ENCODE measurements at regions not wholly inside any gene's neighbourhood (a gene's known extent, or its start where the extent isn't known, plus 50 kb on each side); places are given as distances from the start of the nearest gene placed in this dataset.

GRCh38 chr6:97915537-97915936 is 632.5 kb upstream of the MMS22L start:
- no peaks in the 10 kb centered on the region for H3K4me1 ChIP-seq (ENCODE audit: control insufficient read depth, insufficient read depth, low read length)
- intact Hi-C loops (cut with micrococcal nuclease): no loop called here
- no peaks in the 10 kb centered on the region for H3K4me1 Mint-ChIP-seq
- no peak overlapping the region for H3K4me3 Mint-ChIP-seq
- H3K9me3 Mint-ChIP-seq: peaks cover 5 to 12% of the 10 kb centered on the region in 2 donors
- no peak overlapping the region for H3K27ac Mint-ChIP-seq
- no peaks in the 10 kb centered on the region for H3K27me3 Mint-ChIP-seq (ENCODE audit: low read depth in 2 of 2)
- ATAC-seq (no peak), DNase-seq (no peak)
- no peak overlapping the region for H3K4me3 ChIP-seq (ENCODE audit: low read length)
- H3K36me3 Mint-ChIP-seq: no peaks in the 10 kb centered on the region
- H3K9me3 ChIP-seq (ENCODE audit: control insufficient read depth, insufficient read depth, low read length): peaks cover under 1% of the 10 kb centered on the region
- H3K36me3 ChIP-seq (ENCODE audit: control insufficient read depth, insufficient read depth, low read length): no peaks in the 10 kb centered on the region
- no peaks in the 10 kb centered on the region for H3K27me3 ChIP-seq (ENCODE audit: control insufficient read depth, insufficient read depth, low read length)
- 61% methylated on average over 2 of the region's 2 CpGs for WGBS (ENCODE audit: insufficient coverage)
- no peak for TF ChIP-seq CTCF (IDR thresholded peaks at IDR 0.05)
- no peak overlapping the region for H3K27ac ChIP-seq (ENCODE audit: low read length)

- Mint-ChIP-seq H3K36me3 (no peaks in the 10 kb centered on the region), H3K27ac (no peak overlapping the region), H3K4me3 (no peak overlapping the region), H3K27me3 (ENCODE audit: low read depth in 2 of 2) (no peaks in the 10 kb centered on the region), H3K9me3 (peaks cover 2 to 8% of the 10 kb centered on the region in 2 donors), H3K4me1 (no peaks in the 10 kb centered on the region)
- intact Hi-C loops (cut with micrococcal nuclease): no loop called here
- H3K27ac ChIP-seq (ENCODE audit: low read length): no peak overlapping the region
- WGBS (ENCODE audit: insufficient coverage): 92% methylated on average over 1 of the region's 1 CpG
- no peak for TF ChIP-seq CTCF (IDR thresholded peaks at IDR 0.05)
- no peaks in the 10 kb centered on the region for H3K4me1 ChIP-seq (ENCODE audit: control insufficient read depth, insufficient read depth, low read length)
- ATAC-seq (no peak), DNase-seq (no peak)
- H3K4me3 ChIP-seq (ENCODE audit: low read length): no peak overlapping the region
- H3K9me3 ChIP-seq (ENCODE audit: control insufficient read depth, insufficient read depth, low read length): no peaks in the 10 kb centered on the region
- no peaks in the 10 kb centered on the region for H3K27me3 ChIP-seq (ENCODE audit: control insufficient read depth, insufficient read depth, low read length)
- no peaks in the 10 kb centered on the region for H3K36me3 ChIP-seq (ENCODE audit: control insufficient read depth, insufficient read depth, low read length)
These were observed 634.4 kb upstream of the MMS22L start for GRCh38 chr6:97917369-97917768.

- DNase-seq (no peak), ATAC-seq (no peak)
- 75% methylated on average over 2 of the region's 3 CpGs for WGBS (ENCODE audit: insufficient coverage)
- no peaks in the 10 kb centered on the region for H3K27me3 ChIP-seq (ENCODE audit: control insufficient read depth, insufficient read depth, low read length)
- Mint-ChIP-seq H3K9me3 (peaks cover 4 to 10% of the 10 kb centered on the region in 2 donors), H3K27me3 (ENCODE audit: low read depth in 2 of 2) (no peaks in the 10 kb centered on the region), H3K4me3 (no peak overlapping the region), H3K36me3 (no peaks in the 10 kb centered on the region), H3K4me1 (no peaks in the 10 kb centered on the region), H3K27ac (no peak overlapping the region)
- H3K27ac ChIP-seq (ENCODE audit: low read length): no peak overlapping the region
- no peaks in the 10 kb centered on the region for H3K36me3 ChIP-seq (ENCODE audit: control insufficient read depth, insufficient read depth, low read length)
- no peak for TF ChIP-seq CTCF (IDR thresholded peaks at IDR 0.05)
- no peaks in the 10 kb centered on the region for H3K4me1 ChIP-seq (ENCODE audit: control insufficient read depth, insufficient read depth, low read length)
- no peaks in the 10 kb centered on the region for H3K9me3 ChIP-seq (ENCODE audit: control insufficient read depth, insufficient read depth, low read length)
- intact Hi-C loops (cut with micrococcal nuclease): no loop called here
- H3K4me3 ChIP-seq (ENCODE audit: low read length): no peak overlapping the region
These were observed 636.0 kb upstream of the MMS22L start for GRCh38 chr6:97919046-97919445.

DNA sequence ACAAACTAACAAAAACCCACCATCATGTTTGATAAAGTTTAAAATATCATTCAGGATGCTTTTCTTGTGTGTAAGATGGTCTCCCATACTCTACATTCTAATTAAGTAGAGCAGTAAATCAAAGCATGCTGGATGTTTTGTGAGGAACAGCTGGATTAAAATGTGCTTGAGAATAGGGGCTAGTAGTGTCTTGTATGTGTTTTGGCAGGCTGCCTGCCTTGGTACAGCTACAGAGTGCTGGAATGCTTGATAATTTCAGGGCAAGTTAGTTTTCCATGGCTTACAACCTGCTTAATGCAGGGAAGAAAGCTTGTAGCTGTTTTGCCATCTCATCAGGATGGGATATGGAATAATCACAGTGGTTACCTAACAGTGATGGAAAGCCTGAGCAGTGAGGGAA is 636.6 kb upstream of the MMS22L start:
- intact Hi-C loops (cut with micrococcal nuclease): no loop called here
- TF ChIP-seq CTCF (IDR thresholded peaks at IDR 0.05): no peak
- Mint-ChIP-seq H3K27me3 (ENCODE audit: low read depth in 2 of 2) (no peaks in the 10 kb centered on the region), H3K36me3 (no peaks in the 10 kb centered on the region), H3K9me3 (peaks cover 5 to 11% of the 10 kb centered on the region in 2 donors), H3K4me3 (no peak overlapping the region), H3K27ac (no peak overlapping the region), H3K4me1 (no peaks in the 10 kb centered on the region)
- Histone ChIP-seq H3K4me1 (ENCODE audit: control insufficient read depth, insufficient read depth, low read length) (no peaks in the 10 kb centered on the region), H3K27ac (ENCODE audit: low read length) (no peak overlapping the region), H3K4me3 (ENCODE audit: low read length) (no peak overlapping the region), H3K9me3 (ENCODE audit: control insufficient read depth, insufficient read depth, low read length) (no peaks in the 10 kb centered on the region), H3K36me3 (ENCODE audit: control insufficient read depth, insufficient read depth, low read length) (no peaks in the 10 kb centered on the region), H3K27me3 (ENCODE audit: control insufficient read depth, insufficient read depth, low read length) (no peaks in the 10 kb centered on the region)
- ATAC-seq (no peak), DNase-seq (no peak)

All from natural killer cell (primary cell).